GM23248 (cell line): ENCODE measurements at regions not wholly inside any gene's neighbourhood (a gene's known extent, or its start where the extent isn't known, plus 50 kb on each side); places are given as distances from the start of the nearest gene placed in this dataset.

Source experiments
- EZH2 ChIP-seq: fragments of 200-600 bp; sonication (generic); IDR thresholded peaks from 2 replicates; pipeline ENCODE4 v1.6.1; 2018; ENCODE audit warnings: antibody characterized with exemption, mild to moderate bottlenecking; ENCODE audit not compliant: insufficient read depth, poor library complexity, severe bottlenecking
- EZH2phosphoT487 ChIP-seq: fragments of 200-600 bp; sonication (generic); IDR thresholded peaks from 2 replicates; pipeline ENCODE4 v1.6.1; 2018; ENCODE audit warnings: antibody characterized with exemption, moderate library complexity, mild to moderate bottlenecking, low read depth; ENCODE audit not compliant: insufficient read depth

DNA sequence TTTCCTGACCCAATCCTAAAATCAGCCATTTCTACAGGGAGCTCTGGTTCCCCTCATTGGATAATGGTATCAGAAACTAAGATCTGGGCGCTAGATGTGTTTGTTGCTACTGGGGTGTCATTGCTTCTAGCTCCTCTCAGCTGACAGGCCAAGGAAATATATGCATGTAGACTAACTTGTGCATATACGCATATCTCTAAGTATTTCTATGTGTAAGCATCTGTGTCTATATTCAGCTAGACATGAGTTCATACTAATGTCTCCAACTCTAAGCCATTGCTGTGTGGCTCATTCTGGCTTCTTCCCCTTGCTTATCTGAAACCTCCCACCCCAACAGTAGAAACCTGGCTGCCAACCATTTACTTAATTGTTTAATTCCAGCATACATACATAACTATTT lies 130.3 kb upstream of the MAGI3 start:
- TF ChIP-seq EZH2phosphoT487 (no peak), EZH2 (no peak)
